ENCODE measurements at regions not wholly inside any gene's neighbourhood (a gene's known extent, or its start where the extent isn't known, plus 50 kb on each side); places are given as distances from the start of the nearest gene placed in this dataset.
"Not testable (repeated sequence)": the region's sequence is repeated elsewhere in the genome, so short reads cannot be mapped to it uniquely, and the experiment has no call there.

- Histone ChIP-seq H3K36me3 (no peaks in the 10 kb centered on the region), H3K4me3 (no peak overlapping the region), H3K9me3 (replicated peaks) (no peaks in the 10 kb centered on the region), H3K4me1 (replicated peaks) (peaks cover 16% of the 10 kb centered on the region), H3K27ac (no peak overlapping the region), H3K27me3 (replicated peaks) (no peaks in the 10 kb centered on the region)
- DNase-seq (ENCODE audit: low read depth in 1 of 2, low spot score in 2 of 2), result no peak
Observed at GRCh38 chr13:80877944-80878241, 537.0 kb upstream of the SPRY2 start.

- Histone ChIP-seq H3K4me3 (no peak overlapping the region), H3K27me3 (replicated peaks) (no peaks in the 10 kb centered on the region), H3K9me3 (replicated peaks) (no peaks in the 10 kb centered on the region), H3K36me3 (no peaks in the 10 kb centered on the region), H3K27ac (no peak overlapping the region), H3K4me1 (replicated peaks) (peaks cover 21% of the 10 kb centered on the region)
- no peak for DNase-seq (ENCODE audit: low read depth in 1 of 2, low spot score in 2 of 2)
Observed at GRCh38 chr13:80877209-80877943, 536.5 kb upstream of the SPRY2 start.

GRCh38 chr13:80873589-80873988 is 532.7 kb upstream of the SPRY2 start:
- DNase-seq (ENCODE audit: low read depth in 1 of 2, low spot score in 2 of 2), result peak; percentile 69 to 72
- Histone ChIP-seq H3K36me3 (no peaks in the 10 kb centered on the region), H3K4me1 (replicated peaks) (peaks cover 30% of the 10 kb centered on the region), H3K9me3 (replicated peaks) (no peaks in the 10 kb centered on the region), H3K27ac (no peak overlapping the region), H3K4me3 (no peak overlapping the region), H3K27me3 (replicated peaks) (no peaks in the 10 kb centered on the region)

- H3K4me3 ChIP-seq; H3K9me3 ChIP-seq (replicated peaks); H3K27me3 ChIP-seq (replicated peaks); H3K36me3 ChIP-seq: not testable (repeated sequence)
- Histone ChIP-seq H3K27ac (peak overlapping the region; percentile 80), H3K4me1 (replicated peaks) (peaks cover 30% of the 10 kb centered on the region)
- DNase-seq (ENCODE audit: low read depth in 1 of 2, low spot score in 2 of 2), result peak in 1 of 2 experiments; percentile 93
Observed at GRCh38 chr13:80871971-80872370, 531.0 kb upstream of the SPRY2 start.

- Histone ChIP-seq H3K36me3 (no peaks in the 10 kb centered on the region), H3K4me3 (no peak overlapping the region), H3K27ac (peak overlapping the region; percentile 80), H3K9me3 (replicated peaks) (no peaks in the 10 kb centered on the region), H3K4me1 (replicated peaks) (peaks cover 30% of the 10 kb centered on the region), H3K27me3 (replicated peaks) (no peaks in the 10 kb centered on the region)
- DNase-seq (ENCODE audit: low read depth in 1 of 2, low spot score in 2 of 2), result peak; percentile 92 to 100
Observed at GRCh38 chr13:80871481-80871880, 530.6 kb upstream of the SPRY2 start.

- H3K4me3 ChIP-seq, result no peak overlapping the region
- peaks cover 32% of the 10 kb centered on the region for H3K4me1 ChIP-seq (replicated peaks)
- DNase-seq (ENCODE audit: low read depth in 1 of 2, low spot score in 2 of 2), result no peak
- H3K27me3 ChIP-seq (replicated peaks), result no peaks in the 10 kb centered on the region
- H3K9me3 ChIP-seq (replicated peaks), result no peaks in the 10 kb centered on the region
- no peak overlapping the region for H3K27ac ChIP-seq
- H3K36me3 ChIP-seq, result no peaks in the 10 kb centered on the region
Observed at GRCh38 chr13:80870186-80870585, 529.3 kb upstream of the SPRY2 start.

GRCh38 chr13:80866921-80867320 is 526.0 kb upstream of the SPRY2 start:
- Histone ChIP-seq H3K27ac (no peak overlapping the region), H3K4me3 (no peak overlapping the region), H3K4me1 (replicated peaks) (peaks cover 28% of the 10 kb centered on the region), H3K9me3 (replicated peaks) (no peaks in the 10 kb centered on the region), H3K27me3 (replicated peaks) (no peaks in the 10 kb centered on the region), H3K36me3 (no peaks in the 10 kb centered on the region)
- no peak for DNase-seq (ENCODE audit: low read depth in 1 of 2, low spot score in 2 of 2)

- no peak overlapping the region for H3K4me3 ChIP-seq
- no peaks in the 10 kb centered on the region for H3K36me3 ChIP-seq
- peaks cover 19% of the 10 kb centered on the region for H3K4me1 ChIP-seq (replicated peaks)
- no peak overlapping the region for H3K27ac ChIP-seq
- H3K27me3 ChIP-seq (replicated peaks), result no peaks in the 10 kb centered on the region
- H3K9me3 ChIP-seq (replicated peaks), result no peaks in the 10 kb centered on the region
- no peak for DNase-seq (ENCODE audit: low read depth in 1 of 2, low spot score in 2 of 2)
Observed at GRCh38 chr13:80865329-80865728, 524.4 kb upstream of the SPRY2 start.

GRCh38 chr13:80862456-80862855 is 521.5 kb upstream of the SPRY2 start:
- no peaks in the 10 kb centered on the region for H3K27me3 ChIP-seq (replicated peaks)
- H3K4me1 ChIP-seq (replicated peaks), result peaks cover 19% of the 10 kb centered on the region
- no peaks in the 10 kb centered on the region for H3K9me3 ChIP-seq (replicated peaks)
- H3K4me3 ChIP-seq, result no peak overlapping the region
- H3K27ac ChIP-seq, result peak overlapping the region; percentile 24
- peak; percentile 90 to 94 for DNase-seq (ENCODE audit: low read depth in 1 of 2, low spot score in 2 of 2)
- H3K36me3 ChIP-seq, result no peaks in the 10 kb centered on the region

GRCh38 chr13:80860845-80861244 is 519.9 kb upstream of the SPRY2 start:
- no peaks in the 10 kb centered on the region for H3K36me3 ChIP-seq

GRCh38 chr13:80858131-80858530 is 517.2 kb upstream of the SPRY2 start:
- peaks cover 13% of the 10 kb centered on the region for H3K4me1 ChIP-seq (replicated peaks)
- no peak overlapping the region for H3K4me3 ChIP-seq
- H3K27ac ChIP-seq, result no peak overlapping the region
- DNase-seq (ENCODE audit: low read depth in 1 of 2, low spot score in 2 of 2), result no peak
- no peaks in the 10 kb centered on the region for H3K27me3 ChIP-seq (replicated peaks)
- H3K9me3 ChIP-seq (replicated peaks), result no peaks in the 10 kb centered on the region
- H3K36me3 ChIP-seq, result no peaks in the 10 kb centered on the region

More at GRCh38 chr13:80860845-80861244, 519.9 kb upstream of the SPRY2 start:
- no peak for DNase-seq (ENCODE audit: low read depth in 1 of 2, low spot score in 2 of 2)
- H3K27me3 ChIP-seq (replicated peaks), result no peaks in the 10 kb centered on the region
- no peak overlapping the region for H3K4me3 ChIP-seq
- peaks cover 19% of the 10 kb centered on the region for H3K4me1 ChIP-seq (replicated peaks)
- H3K9me3 ChIP-seq (replicated peaks), result no peaks in the 10 kb centered on the region
- H3K27ac ChIP-seq, result no peak overlapping the region

- no peak for DNase-seq (ENCODE audit: low read depth in 1 of 2, low spot score in 2 of 2)
- Histone ChIP-seq H3K4me1 (replicated peaks) (peaks cover 7% of the 10 kb centered on the region), H3K27me3 (replicated peaks) (no peaks in the 10 kb centered on the region), H3K9me3 (replicated peaks) (no peaks in the 10 kb centered on the region), H3K36me3 (no peaks in the 10 kb centered on the region), H3K4me3 (no peak overlapping the region), H3K27ac (no peak overlapping the region)
Observed at GRCh38 chr13:80857321-80857720, 516.4 kb upstream of the SPRY2 start.

GRCh38 chr13:80850771-80851170 is 509.8 kb upstream of the SPRY2 start:
- Histone ChIP-seq H3K4me1 (replicated peaks) (no peaks in the 10 kb centered on the region), H3K27ac (no peak overlapping the region), H3K36me3 (no peaks in the 10 kb centered on the region), H3K9me3 (replicated peaks) (no peaks in the 10 kb centered on the region), H3K27me3 (replicated peaks) (no peaks in the 10 kb centered on the region), H3K4me3 (no peak overlapping the region)
- no peak for DNase-seq (ENCODE audit: low read depth in 1 of 2, low spot score in 2 of 2)

- Histone ChIP-seq H3K27me3 (replicated peaks) (no peaks in the 10 kb centered on the region), H3K27ac (no peak overlapping the region), H3K9me3 (replicated peaks) (no peaks in the 10 kb centered on the region), H3K36me3 (no peaks in the 10 kb centered on the region), H3K4me1 (replicated peaks) (peaks cover 21% of the 10 kb centered on the region), H3K4me3 (no peak overlapping the region)
- DNase-seq (ENCODE audit: low read depth in 1 of 2, low spot score in 2 of 2), result no peak
Observed at GRCh38 chr13:80844164-80844563, 503.2 kb upstream of the SPRY2 start.

- Histone ChIP-seq H3K9me3 (replicated peaks) (no peaks in the 10 kb centered on the region), H3K4me1 (replicated peaks) (peaks cover 21% of the 10 kb centered on the region), H3K36me3 (no peaks in the 10 kb centered on the region), H3K27ac (no peak overlapping the region), H3K4me3 (no peak overlapping the region), H3K27me3 (replicated peaks) (no peaks in the 10 kb centered on the region)
- no peak for DNase-seq (ENCODE audit: low read depth in 1 of 2, low spot score in 2 of 2)
Observed at GRCh38 chr13:80841414-80841813, 500.5 kb upstream of the SPRY2 start.
